HG02840 (cell line): ENCODE measurements at regions not wholly inside any gene's neighbourhood (a gene's known extent, or its start where the extent isn't known, plus 50 kb on each side); places are given as distances from the start of the nearest gene placed in this dataset.
"Not testable (repeated sequence)": the region's sequence is repeated elsewhere in the genome, so short reads cannot be mapped to it uniquely, and the experiment has no call there.

Experiments
- ATAC-seq: cut with Tn5 transposase; IDR thresholded peaks from one replicate; pipeline ENCODE4 v1.9.1; 2021; ENCODE audit warnings: mild to moderate bottlenecking, moderate library complexity, moderate number of reproducible peaks; ENCODE audit not compliant: unreplicated experiment, low FRiP score

DNA sequence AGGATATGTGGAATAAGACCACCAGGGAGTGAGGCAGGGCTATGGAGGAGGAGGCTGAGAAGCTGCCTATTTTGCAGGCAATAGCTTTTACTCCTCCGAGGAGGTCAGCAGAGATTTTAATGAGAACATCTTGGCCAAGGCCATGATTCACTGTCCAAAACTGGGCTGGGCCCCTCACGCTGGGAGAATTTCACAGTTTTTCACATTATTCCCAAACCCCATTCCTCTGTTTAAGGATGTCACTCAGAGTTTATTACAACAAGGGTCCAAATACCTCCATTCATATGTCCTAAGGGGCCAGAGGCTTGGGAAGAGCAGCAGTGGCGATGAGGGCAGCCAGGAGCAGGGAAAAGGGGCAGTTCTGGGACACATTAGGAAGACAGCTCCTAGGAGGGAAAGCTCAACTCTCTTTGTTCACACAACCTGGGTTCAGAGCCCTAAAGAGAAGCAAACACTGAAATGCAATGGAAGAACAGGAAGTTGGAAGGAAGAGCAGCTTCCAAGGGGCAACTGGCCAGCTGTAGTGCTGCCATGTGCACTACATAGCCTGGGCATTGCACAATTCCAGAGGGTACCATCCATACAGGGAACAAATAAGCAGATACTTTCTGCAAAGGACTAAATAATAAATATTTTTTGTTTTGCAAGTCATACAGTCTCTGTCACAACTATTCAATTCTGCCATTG, 283.2 kb downstream of the NUAK1 start:
- no peak for ATAC-seq

- no peak for ATAC-seq
Observed at GRCh38 chr12:105856048-105856405, 282.7 kb downstream of the NUAK1 start.

GRCh38 chr12:105858981-105859710, 279.6 kb downstream of the NUAK1 start:
- ATAC-seq: no peak

DNA sequence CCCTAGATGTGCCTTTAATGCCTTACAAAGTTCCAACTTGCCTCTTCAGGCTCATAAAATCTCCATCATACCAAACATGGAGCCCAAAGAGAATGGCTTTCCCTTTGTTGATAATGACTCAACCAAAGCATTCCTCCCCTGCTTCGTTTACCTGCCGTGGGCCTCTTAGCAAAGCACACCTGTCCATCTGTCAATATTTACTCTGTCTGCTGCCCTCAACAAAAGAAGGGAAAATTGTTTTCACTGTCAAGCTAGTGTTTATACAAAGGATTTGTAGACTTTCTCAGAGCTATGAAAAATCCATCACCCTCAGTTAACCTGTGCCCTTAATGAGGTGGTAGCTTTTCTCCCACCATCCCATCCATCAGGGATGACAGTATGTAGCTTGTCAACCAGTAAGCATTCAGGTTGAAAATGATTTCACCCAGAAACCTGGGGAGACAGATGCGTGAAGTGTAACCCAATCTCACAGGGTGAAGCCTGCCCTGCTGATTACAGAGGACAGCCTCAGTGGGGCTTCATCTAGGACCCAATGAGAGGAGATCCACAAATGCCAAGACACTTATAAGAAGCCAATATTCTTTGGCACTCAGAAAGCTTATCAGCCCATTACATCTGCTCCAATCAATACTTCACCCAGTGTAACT, 278.1 kb downstream of the NUAK1 start:
- no peak for ATAC-seq

- no peak for ATAC-seq
Observed at GRCh38 chr12:105861227-105861626, 277.5 kb downstream of the NUAK1 start.

DNA sequence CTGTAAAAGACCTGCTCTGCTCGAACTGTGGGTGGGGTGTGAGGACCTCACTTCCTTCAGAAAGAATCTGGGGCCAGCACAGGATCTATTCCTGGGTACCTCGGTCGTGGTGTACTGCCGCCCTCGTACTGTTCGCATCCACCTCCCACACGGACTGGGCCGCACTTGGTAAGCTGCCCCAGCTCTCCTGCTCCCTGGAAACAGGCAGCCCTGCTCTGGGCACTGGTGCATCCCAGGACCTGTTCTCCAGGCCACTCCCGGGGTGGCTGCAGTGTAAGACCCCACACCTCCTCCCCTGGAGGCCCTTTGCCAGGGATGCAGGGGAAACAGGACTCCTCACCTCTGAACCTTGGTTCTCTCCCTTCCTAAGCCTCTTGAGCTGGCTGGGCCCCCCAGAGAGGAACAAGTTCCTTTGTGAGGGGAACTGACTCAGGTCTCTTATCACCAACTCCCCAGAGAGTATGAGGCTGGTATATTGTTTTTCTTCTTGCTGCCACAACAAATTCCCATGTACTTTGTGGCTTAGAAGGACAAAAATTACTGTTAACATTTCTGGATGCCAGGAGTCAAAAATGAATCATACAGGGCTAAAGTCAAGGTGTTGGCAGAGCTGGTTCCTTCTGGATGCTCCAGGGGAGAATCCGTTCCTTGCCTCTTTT, 276.5 kb downstream of the NUAK1 start:
- ATAC-seq: no peak

GRCh38 chr12:105864316-105864715, 274.4 kb downstream of the NUAK1 start:
- ATAC-seq: no peak

DNA sequence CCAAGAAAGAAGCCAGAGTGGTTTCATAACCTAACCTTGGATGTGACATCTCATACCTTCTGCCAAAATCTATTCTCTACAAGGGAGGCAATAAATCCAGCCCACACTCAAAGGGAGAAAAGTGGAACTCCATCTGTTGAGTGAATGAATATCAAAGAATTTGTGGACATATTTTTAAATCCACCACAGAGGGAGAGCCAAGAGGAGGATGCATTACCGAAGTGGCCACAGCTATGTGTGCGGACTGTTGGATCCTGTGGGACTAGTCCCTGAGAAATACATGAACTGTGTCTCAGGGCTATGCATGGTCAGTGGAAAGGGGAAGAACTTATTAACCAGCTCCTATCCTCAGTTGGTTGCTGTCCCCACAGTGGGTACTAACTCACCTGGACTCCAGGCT, 273.9 kb downstream of the NUAK1 start:
- no peak for ATAC-seq

DNA sequence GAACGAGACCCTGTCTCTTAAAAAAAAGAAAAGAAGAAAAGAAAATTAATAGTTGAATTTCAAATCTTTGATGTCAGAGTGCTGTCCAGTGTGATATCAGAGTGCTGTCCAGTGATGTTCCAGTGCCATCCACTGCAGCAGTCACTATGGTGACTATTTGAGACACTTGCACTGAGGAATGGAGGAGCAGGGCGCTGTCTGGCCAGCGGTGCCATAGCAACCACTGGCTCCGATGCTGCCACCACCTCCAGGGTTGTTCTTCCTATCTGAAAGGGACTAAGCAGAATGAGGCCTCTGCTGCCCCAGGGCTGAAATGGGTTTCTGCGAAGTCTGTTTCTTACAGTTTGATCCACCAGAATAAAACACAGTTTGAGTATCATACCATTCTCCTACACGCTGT, 272.9 kb downstream of the NUAK1 start:
- no peak for ATAC-seq

- ATAC-seq: no peak
Observed at GRCh38 chr12:105874121-105874520, 264.6 kb downstream of the NUAK1 start.

DNA sequence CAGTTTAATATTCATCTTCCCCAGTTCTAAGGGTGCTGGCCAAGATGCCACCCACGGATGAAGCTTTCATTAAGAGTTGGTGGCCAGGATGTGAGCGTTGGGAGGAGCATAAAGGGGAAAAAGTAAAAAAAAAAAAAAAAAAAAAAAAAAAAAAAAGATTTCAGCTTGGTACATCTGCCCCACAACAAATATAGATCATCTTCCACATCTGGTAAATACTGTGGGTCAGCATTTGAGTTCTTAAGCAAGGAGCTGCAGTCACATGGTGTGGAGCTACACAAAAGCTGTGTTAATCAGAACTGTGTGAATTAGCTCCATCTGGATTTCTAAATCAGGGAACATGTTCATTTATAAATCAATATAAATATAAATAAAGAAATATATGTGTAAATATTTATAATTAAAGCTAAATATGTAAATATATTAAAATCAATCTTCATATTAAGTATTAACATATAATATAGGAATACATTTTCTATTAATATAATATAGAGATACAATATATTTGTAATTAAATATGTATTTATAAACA, 262.3 kb downstream of the NUAK1 start:
- no peak for ATAC-seq

DNA sequence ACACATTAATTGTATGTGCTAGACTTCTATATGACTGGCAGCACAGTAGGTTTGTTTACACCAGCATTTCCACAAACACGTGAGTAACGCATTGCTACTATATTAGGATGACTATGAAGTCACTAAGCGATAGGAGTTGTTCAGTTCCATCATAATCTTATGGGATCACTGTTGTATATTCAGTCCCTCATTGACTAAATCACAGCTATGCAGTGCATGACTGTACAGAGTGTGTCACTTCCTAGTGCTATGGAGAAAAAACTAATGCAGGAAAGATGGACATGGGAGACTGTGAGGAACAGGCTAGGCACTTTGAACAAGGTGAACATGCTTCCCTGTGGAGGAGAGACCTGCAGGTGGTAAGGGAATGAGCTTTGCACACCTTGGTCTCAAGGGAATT, 259.8 kb downstream of the NUAK1 start:
- no peak for ATAC-seq

GRCh38 chr12:105880824-105881388, 257.8 kb downstream of the NUAK1 start:
- ATAC-seq: no peak

- ATAC-seq: no peak
Observed at GRCh38 chr12:105882404-105882803, 256.4 kb downstream of the NUAK1 start.

DNA sequence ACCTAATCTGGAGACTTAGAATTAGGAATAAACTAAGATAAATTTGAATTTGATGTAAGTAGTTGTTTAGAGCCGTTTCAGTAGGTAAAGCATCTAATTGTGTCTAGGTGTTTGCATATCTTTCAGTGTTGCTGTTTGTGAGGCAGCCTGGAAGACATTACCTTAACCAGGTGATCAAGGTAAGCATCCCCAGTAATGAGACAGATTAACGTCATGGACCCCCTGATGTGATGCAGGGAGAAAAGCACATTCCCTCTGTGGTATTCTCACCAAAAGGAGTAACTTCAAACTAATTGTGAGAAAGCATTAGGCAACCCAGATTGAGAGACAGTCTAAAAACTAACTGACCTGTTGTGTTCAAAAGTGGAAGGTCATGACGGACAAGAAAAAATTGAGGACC, 251.6 kb downstream of the NUAK1 start:
- no peak for ATAC-seq

GRCh38 chr12:105888696-105889095, 250.1 kb downstream of the NUAK1 start:
- no peak for ATAC-seq

DNA sequence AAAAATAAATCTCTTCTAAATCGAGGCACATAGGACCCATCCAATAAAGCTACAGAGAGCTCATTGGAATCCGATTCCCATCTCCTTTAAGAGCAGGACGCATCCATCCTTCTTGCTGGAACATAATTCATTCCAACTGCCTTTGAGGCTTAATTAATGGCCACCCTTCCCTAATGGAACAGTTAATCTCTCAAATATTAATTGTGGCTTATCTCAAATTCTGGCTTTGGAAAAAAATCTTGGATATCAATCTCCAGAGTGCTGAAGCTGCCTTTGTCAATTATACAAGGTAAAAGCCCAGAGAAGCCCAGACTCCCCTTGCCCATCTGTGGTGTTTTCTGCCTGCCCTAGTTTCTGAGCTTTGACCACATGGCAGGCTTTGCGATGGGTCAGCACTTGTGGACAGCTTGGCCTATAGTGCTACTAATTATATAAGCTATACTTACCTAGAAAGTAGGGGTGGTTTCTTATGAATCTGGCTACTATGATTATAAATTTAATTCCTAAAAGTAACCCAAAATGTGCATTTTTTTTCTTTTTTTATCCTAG, 246.3 kb downstream of the NUAK1 start:
- no peak for ATAC-seq

- not testable (repeated sequence) for ATAC-seq
Observed at GRCh38 chr12:105895197-105895832, 243.4 kb downstream of the NUAK1 start.

DNA sequence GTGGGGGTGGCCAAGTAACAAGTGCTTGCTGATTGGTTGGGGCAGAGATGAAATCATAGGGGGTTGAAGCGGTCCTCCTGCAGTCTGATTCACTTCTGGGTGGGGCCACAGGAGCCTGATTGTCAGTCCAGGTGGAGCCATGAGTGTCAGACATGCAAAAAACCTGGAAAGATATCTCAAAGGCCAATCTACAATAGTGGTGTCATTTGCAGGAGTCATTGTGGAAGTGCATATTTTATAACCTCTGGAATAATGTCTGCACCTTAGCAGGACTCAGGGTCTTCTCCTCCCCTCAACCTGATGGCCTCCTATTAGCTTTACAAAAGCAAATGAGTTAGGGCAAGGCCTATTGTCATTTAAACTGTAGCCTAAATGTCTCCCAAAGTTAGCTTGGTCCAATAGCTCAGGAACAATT, 241.4 kb downstream of the NUAK1 start:
- ATAC-seq: no peak

- not testable (repeated sequence) for ATAC-seq
Observed at GRCh38 chr12:105898271-105898670, 240.5 kb downstream of the NUAK1 start.
